Smooth muscle cell of the brain vasculature (primary cell): ENCODE measurements at regions not wholly inside any gene's neighbourhood (a gene's known extent, or its start where the extent isn't known, plus 50 kb on each side); places are given as distances from the start of the nearest gene placed in this dataset.
"Not testable (repeated sequence)": the region's sequence is repeated elsewhere in the genome, so short reads cannot be mapped to it uniquely, and the experiment has no call there.

Experiments
- DNase-seq: peaks from one replicate; pipeline ENCODE4 v3.0.0-alpha.2; 2012; ENCODE audit warnings: low read depth, low spot score

GRCh38 chr1:223022641-223023473, 120.2 kb downstream of the TLR5 start:
- DNase-seq = no peak

GRCh38 chr1:223023863-223024262, 119.2 kb downstream of the TLR5 start:
- DNase-seq = no peak

- not testable (repeated sequence) for DNase-seq
Measured at GRCh38 chr1:223024486-223024885, 118.6 kb downstream of the TLR5 start.

GRCh38 chr1:223025190-223025734, 117.8 kb downstream of the TLR5 start:
- not testable (repeated sequence) for DNase-seq

GRCh38 chr1:223026639-223027038, 116.4 kb downstream of the TLR5 start:
- not testable (repeated sequence) for DNase-seq

GRCh38 chr1:223029985-223030769, 112.9 kb downstream of the TLR5 start:
- DNase-seq = no peak

- DNase-seq = no peak
Measured at GRCh38 chr1:223030871-223031400, 112.1 kb downstream of the TLR5 start.

GRCh38 chr1:223031733-223032601, 111.1 kb downstream of the TLR5 start:
- no peak for DNase-seq

GRCh38 chr1:223033658-223034057, 109.4 kb downstream of the TLR5 start:
- no peak for DNase-seq

GRCh38 chr1:223034270-223034798, 108.7 kb downstream of the TLR5 start:
- DNase-seq = no peak

GRCh38 chr1:223035724-223036478, 107.1 kb downstream of the TLR5 start:
- DNase-seq = no peak

GRCh38 chr1:223036479-223036845, 106.6 kb downstream of the TLR5 start:
- DNase-seq = no peak

- no peak for DNase-seq
Measured at GRCh38 chr1:223037845-223038244, 105.2 kb downstream of the TLR5 start.

- DNase-seq = no peak
Measured at GRCh38 chr1:223038288-223039006, 104.6 kb downstream of the TLR5 start.

- no peak for DNase-seq
Measured at GRCh38 chr1:223039990-223040389, 103.1 kb downstream of the TLR5 start.

GRCh38 chr1:223041481-223041880, 101.6 kb downstream of the TLR5 start:
- no peak for DNase-seq

- DNase-seq = no peak
Measured at GRCh38 chr1:223045164-223045957, 97.7 kb downstream of the TLR5 start.

- no peak for DNase-seq
Measured at GRCh38 chr1:223046011-223046410, 97.0 kb downstream of the TLR5 start.

GRCh38 chr1:223046463-223046862, 96.6 kb downstream of the TLR5 start:
- DNase-seq = not testable (repeated sequence)
